GM21723 (cell line): ENCODE measurements at regions not wholly inside any gene's neighbourhood (a gene's known extent, or its start where the extent isn't known, plus 50 kb on each side); places are given as distances from the start of the nearest gene placed in this dataset.
"Not testable (repeated sequence)": the region's sequence is repeated elsewhere in the genome, so short reads cannot be mapped to it uniquely, and the experiment has no call there.

Experiments used
- ATAC-seq: cut with Tn5 transposase; IDR thresholded peaks from one replicate; pipeline ENCODE4 v1.9.1; 2021; ENCODE audit warnings: mild to moderate bottlenecking, moderate library complexity; ENCODE audit not compliant: unreplicated experiment

- no peak for ATAC-seq
Observed at GRCh38 chr2:90209009-90209408, 1517.5 kb downstream of the RPIA start.

- ATAC-seq: no peak
Observed at GRCh38 chr2:90209806-90210205, 1518.3 kb downstream of the RPIA start.

DNA sequence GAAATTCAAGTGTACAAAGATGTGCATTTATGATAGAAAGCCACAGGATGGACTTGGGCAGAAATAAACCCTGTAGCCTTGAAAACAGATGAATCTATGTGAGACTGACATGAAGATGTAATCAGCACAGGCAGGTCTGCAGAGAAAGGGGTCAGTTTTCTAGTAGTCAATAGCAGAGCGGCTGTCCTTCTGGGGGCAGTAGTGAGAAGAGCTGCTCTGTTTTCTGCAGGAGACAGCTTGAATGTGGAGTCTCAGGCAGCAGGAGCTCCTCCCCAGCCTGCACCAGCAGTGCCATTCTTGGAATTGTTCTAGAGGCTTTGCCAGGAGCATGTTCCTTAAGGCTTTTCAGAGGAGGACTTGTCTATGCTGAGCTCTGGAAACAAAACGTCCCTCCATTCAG, 1524.4 kb downstream of the RPIA start:
- ATAC-seq: not testable (repeated sequence)

DNA sequence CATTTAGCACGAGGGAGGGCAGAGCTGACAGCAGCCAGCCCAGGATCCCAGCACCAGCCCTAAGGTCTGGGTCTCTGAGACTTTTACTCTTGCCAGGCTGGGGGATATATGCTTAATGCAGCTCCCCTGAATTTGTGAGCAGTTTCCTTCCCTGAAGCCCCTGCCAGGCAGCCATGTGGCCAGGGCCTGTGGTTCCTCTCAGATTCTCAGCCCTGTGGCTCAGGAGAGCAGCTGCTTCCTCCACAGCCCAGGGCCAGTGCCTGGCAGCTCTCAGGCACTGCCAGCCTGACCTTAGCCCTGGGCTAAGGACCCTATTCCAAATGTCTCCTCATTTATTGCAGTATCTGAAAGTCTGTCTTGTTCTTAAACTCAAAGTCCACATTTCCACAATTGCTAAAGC, 1525.3 kb downstream of the RPIA start:
- ATAC-seq: not testable (repeated sequence)

GRCh38 chr2:90218534-90218933, 1527.1 kb downstream of the RPIA start:
- not testable (repeated sequence) for ATAC-seq

DNA sequence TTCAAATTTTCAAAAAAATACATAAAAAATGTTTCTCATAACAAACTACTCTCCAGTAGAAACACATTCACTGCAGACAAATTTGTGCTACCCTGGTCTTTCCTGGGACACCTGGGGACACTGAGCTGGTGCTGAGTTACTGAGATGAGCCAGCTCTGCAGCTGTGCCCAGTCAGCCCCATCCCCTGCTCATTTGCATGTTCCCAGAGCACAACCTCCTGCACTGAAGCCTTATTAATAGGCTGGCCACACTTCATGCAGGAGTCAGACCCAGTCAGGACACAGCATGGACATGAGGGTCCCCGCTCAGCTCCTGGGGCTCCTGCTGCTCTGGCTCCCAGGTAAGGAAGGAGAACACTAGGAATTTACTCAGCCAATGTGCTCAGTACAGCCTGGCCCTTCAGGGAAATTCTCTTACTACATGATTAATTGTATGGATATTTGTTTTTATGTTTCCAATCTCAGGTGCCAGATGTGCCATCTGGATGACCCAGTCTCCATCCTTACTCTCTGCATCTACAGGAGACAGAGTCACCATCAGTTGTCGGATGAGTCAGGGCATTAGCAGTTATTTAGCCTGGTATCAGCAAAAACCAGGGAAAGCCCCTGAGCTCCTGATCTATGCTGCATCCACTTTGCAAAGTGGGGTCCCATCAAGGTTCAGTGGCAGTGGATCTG, 1529.3 kb downstream of the RPIA start:
- not testable (repeated sequence) for ATAC-seq

- ATAC-seq: no peak
Observed at GRCh38 chr2:90221300-90221651, 1529.8 kb downstream of the RPIA start.

- ATAC-seq: not testable (repeated sequence)
Observed at GRCh38 chr2:90224767-90225166, 1533.3 kb downstream of the RPIA start.

GRCh38 chr2:90226465-90227072, 1535.1 kb downstream of the RPIA start:
- ATAC-seq: not testable (repeated sequence)

- ATAC-seq: not testable (repeated sequence)
Observed at GRCh38 chr2:90231199-90231598, 1539.7 kb downstream of the RPIA start.

DNA sequence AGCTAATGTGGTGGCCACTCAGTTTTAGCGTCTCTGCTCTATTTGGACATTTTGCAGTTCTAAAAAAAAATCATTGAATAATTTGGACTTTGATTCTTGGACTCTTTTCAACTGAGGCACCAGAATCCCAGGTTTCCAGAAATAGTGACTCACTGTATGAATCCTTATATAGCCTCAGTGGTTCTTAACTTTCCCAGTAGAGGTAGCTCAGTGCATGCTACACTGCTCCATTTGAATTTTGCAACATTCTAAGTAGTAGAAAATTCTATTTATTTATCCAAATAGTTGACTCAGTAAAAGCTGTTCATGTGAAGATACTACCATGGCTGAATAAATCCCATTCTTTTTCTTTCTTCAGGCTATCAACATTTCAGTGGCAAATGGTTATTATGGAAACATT, 1544.0 kb downstream of the RPIA start:
- ATAC-seq: not testable (repeated sequence)

DNA sequence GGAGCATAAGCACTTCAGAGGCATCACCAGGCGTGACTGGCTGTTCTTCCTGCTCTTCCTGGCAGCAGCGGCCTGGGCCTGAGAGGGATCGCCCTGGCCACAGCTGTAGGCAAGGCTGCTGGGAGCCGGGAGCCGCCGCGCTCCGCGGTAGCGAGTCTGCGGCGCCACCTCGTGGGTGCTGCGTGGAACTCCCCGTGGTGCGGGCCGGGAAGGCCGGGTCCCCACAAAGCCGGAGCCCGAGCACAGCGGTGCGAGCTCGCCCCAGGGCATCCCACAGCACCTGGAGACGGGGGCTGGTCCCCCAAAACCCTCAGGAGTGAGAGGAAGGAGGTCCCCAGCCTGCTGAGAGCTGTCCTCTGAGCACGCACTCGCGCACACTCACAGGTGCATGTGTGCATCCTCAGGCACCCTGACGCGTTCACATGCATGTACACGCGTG, 1546.5 kb downstream of the RPIA start:
- ATAC-seq: not testable (repeated sequence)

DNA sequence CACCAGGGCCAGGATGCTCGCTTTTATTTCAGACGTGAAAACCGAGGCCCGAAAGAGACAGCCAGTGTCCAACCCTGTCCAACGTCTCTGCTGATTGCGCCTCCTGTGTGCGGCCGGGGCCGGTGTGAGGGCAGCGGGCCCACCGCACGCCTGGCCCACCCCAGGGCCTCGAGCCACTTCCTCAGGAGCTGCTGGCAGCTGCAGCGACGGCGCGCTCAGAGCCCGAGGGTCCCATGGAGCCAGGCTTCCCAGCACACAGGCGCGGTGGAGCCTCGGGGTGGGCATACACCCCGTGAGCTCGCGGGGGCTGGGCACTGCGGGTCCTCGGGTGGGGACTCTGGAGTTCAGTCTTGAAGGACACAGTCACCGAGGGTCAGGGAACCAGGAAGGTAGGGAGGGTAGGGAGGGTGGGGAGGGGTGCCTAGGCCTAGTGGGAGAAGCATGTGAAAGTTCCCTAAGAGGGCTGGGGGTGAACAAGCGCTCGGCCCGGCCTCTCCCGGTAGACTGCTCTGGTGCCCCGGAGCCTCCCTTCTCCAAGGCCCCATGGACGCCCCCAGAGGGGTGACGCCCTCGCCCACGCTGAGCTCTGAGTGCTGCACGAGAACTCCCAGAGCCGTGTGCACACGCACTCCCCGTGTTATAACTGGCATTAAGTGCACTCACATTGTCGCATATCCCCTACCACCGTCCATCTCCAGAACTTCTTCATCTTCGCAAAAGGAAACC, 1547.2 kb downstream of the RPIA start:
- ATAC-seq: not testable (repeated sequence)

DNA sequence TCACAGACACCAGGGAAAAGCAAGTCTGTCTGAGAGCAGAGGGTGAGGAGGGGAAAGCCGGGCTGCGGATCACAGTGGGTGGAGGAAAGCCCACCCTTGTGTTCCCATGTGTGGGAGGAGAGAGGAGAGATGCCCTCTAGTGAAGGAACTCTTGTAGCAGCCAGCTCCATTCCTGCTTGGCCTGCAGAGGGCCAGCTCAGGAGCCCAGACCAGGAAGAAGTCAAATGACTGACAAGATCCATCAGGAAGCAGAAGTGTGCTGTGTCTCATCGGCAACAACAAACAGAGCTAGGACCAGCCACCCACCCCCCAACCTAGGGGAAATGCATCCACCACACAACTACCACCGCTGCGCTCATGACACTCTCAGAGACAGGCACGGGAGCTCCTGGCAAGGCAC, 1548.3 kb downstream of the RPIA start:
- not testable (repeated sequence) for ATAC-seq

DNA sequence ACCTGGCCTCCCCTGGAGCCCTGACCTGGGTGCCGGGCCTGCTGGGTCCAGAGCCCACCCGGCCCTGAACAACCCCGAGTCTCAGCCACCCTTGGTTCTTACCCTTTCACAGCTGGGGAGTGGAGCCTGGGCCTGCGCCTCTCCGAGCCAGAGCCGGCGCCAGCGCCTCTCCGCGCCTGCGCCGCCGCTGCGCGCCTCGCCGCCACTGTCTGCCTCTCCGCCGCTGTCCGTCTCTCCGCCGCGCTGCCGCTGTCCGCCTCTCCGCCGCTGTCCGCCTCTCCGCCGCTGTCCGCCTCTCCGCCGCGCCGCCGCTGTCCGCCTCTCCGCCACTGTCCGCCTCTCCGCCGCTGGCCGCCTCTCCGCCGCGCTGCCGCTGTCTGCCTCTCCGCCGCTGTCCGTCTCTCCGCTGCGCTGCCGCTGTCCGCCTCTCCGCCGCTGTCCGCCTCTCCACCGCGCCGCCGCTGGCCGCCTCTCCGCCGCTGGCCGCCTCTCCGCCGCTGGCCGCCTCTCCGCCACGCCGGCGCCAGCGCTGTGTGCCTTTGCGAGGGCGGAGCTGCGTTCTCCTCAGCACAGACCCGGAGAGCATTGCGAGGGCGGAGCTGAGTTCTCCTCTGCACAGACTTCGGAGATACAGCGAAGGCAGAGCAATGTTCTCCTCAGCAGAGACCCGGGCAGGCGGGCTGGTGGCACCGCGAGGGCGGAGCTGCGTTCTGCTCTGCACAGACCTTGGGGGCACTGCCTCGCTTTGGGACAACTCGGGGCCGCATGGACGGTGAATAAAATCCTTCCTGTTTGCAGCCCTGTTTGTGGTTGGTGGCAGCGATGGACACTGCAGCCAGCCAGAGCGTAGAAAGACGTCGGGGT, 1553.7 kb downstream of the RPIA start:
- not testable (repeated sequence) for ATAC-seq

- not testable (repeated sequence) for ATAC-seq
Observed at GRCh38 chr2:90248400-90248799, 1556.9 kb downstream of the RPIA start.

GRCh38 chr2:90250350-90250749, 1558.9 kb downstream of the RPIA start:
- not testable (repeated sequence) for ATAC-seq

DNA sequence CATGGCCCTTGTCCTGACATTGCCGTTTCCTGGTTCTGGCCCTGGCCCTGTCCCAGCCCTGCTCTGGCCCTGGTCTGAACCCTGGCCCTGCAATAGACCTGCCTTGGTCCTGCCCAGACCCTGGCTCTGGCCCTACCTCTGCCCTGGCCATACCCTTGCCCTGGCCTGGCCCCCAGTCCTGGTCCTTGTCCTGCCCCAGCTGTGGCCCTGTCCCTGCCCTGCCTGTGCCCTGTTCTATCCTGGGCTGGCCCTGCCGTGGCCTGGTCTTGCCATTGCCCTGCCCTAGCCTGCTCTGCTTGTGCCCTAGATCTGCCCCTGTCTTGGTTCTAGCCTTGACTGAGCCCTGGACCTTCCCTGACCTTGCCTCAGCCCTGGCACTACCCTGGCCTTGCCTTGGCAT, 1560.1 kb downstream of the RPIA start:
- not testable (repeated sequence) for ATAC-seq

DNA sequence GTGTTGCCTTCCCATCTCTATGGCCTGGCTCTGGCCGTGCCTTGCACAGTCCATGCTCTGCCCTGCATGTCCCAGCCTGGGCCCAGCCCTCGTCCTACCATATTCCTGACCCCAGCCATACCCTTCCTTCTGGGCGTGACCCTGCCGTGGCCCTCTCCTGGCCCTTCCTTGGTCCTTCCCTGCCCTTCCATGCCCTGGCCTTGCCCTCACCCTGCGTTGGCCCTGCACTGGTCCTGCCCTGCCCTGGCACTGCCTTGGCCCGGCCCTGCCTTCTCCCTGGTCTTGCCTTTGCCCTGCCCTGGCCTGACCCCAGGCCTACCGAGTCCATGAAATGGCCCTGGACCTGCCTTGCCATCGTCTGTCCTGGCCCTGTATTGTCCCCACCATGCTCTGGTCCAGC, 1561.8 kb downstream of the RPIA start:
- ATAC-seq: not testable (repeated sequence)

DNA sequence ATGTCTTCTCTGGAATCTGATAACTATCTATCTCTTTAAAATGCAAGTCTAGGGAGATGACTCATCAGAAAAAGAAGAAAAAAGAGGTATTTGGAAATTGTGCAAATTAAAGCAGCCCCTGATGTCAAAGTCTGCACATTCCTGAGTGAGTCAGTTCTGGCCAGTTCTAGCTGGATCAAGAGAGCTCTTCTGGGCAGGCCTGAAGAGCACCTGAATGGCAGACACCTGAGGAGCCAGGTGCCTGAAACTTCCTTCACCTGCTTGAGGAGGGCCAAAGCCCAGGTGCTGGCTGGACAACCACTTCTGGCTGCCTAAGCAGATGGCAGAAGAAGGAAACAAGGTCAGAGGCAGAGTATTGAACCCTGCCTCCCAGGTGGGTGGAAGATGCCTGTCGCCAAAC, 1575.4 kb downstream of the RPIA start:
- ATAC-seq: not testable (repeated sequence)

GRCh38 chr2:90287751-90288150, 1596.3 kb downstream of the RPIA start:
- not testable (repeated sequence) for ATAC-seq
